GM18498 (cell line): ENCODE measurements at regions not wholly inside any gene's neighbourhood (a gene's known extent, or its start where the extent isn't known, plus 50 kb on each side); places are given as distances from the start of the nearest gene placed in this dataset.

Experiments used
- ATAC-seq: cut with Tn5 transposase; IDR thresholded peaks from one replicate; pipeline ENCODE4 v1.9.1; 2021; ENCODE audit warnings: mild to moderate bottlenecking, moderate library complexity; ENCODE audit not compliant: unreplicated experiment

- ATAC-seq = no peak
These were observed 405.0 kb downstream of the PID1 start for GRCh38 chr2:228866044-228866443.

GRCh38 chr2:228864131-228864530 lies 407.0 kb downstream of the PID1 start:
- no peak for ATAC-seq

GRCh38 chr2:228860601-228861285 lies 410.3 kb downstream of the PID1 start:
- ATAC-seq = no peak

GRCh38 chr2:228853151-228853550 lies 417.9 kb downstream of the PID1 start:
- no peak for ATAC-seq

DNA sequence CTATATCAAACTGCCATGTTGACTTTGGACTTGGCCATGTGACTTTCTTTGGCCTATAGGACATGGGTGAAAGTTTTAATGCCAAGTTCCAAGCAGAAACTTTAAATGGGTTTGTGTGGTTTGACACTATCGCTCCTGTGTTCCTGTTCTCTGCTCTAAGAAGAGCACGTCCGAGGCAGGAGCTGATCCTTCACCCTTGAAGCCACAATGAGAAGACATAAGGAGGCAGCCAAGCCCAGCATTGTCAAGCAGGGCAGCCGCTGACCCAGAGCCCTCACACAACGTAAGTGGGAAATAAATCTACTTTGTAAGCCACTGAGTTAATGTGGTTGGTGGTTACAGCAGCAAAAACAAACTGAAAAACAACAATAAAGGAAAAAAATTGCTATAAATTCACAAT lies 422.4 kb downstream of the PID1 start:
- ATAC-seq = no peak

DNA sequence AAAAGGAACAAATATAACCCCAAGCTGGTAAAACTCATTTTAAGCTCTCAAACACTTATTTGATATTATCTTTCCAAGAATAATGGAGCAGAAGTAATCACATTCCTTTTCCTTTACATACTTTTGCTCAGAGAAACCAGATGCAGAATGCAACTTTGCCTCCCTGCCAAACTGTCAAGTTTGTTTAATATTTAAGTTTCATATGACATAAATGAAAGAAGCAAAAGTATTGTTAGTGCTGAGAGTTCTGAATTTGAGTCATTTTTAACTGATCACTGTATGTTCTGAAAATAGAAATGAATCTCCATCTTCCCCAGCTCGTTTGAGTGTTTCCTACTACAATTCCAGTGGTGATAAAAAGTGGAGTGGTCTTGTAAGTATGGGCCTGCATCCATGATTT lies 423.4 kb downstream of the PID1 start:
- ATAC-seq = no peak

- ATAC-seq = no peak
These were observed 424.9 kb downstream of the PID1 start for GRCh38 chr2:228846161-228846560.

- no peak for ATAC-seq
These were observed 425.7 kb downstream of the PID1 start for GRCh38 chr2:228845162-228845925.

DNA sequence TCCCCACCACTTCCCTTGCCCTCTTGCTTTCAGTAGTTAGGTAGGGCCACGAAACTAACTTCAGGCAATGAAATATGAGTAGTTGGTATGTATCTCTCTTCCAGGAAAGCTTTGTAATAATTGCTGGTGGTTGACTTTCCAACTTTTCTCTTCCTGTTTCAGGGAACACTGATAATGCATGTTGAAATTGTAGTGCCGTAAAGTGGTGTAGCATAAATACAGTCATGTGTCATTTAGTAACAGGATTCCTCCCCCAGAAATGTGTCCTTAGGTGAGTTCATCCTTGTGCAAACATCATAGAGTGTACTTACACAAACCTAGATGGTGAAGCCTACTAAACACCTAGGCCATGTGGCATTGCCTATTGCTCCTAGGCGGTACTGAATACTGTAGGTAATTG lies 429.2 kb downstream of the PID1 start:
- no peak for ATAC-seq

GRCh38 chr2:228841475-228841874 lies 429.6 kb downstream of the PID1 start:
- no peak for ATAC-seq

GRCh38 chr2:228840743-228841114 lies 430.4 kb downstream of the PID1 start:
- no peak for ATAC-seq

GRCh38 chr2:228840113-228840742 lies 430.9 kb downstream of the PID1 start:
- ATAC-seq = no peak

DNA sequence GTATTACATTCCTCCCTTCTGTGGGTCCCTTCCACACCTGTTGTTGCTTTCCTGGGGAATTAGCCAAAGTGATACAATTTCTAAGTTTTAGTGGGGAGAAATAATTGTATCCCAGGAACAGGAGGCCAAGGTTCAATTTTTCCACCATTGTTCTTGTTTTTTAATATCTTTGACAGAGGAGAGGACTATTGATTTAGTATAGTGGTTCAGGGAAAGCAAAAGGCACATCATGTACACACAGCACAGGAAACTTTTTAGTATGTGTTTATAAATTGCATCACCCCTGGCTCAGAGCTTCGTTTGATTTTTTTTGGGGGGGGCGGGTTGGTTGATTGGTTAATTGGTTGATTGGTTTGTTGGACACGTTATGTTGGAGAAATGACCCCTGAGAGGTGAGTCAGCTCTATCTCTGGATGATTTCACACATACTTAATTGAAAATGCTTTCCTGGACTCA lies 431.6 kb downstream of the PID1 start:
- no peak for ATAC-seq

- no peak for ATAC-seq
These were observed 432.3 kb downstream of the PID1 start for GRCh38 chr2:228838819-228839218.

GRCh38 chr2:228828397-228828796 lies 442.7 kb downstream of the PID1 start:
- no peak for ATAC-seq

GRCh38 chr2:228827056-228827700 lies 443.9 kb downstream of the PID1 start:
- no peak for ATAC-seq

GRCh38 chr2:228819701-228820100 lies 451.4 kb downstream of the PID1 start:
- no peak for ATAC-seq

- no peak for ATAC-seq
These were observed 468.7 kb downstream of the PID1 start for GRCh38 chr2:228802181-228803071.

GRCh38 chr2:228801451-228801850 lies 469.6 kb downstream of the PID1 start:
- no peak for ATAC-seq

DNA sequence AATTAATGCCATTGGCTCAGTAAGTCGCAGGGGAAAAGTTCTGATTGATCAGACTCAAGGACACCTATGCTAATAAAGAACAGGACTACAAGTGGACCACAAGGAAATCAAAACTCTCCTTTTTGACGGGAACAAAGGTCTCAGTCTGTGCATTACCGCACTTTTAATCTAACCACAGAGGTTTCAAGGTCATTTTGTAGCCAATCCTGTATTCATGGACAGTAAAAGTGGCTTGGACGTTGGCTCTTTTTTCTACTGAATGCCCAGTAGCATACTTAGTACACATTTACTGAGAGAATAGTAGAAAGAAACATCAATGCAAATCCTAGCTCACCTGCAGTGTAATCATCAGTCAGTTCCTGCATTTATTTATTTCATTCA lies 471.9 kb downstream of the PID1 start:
- ATAC-seq = no peak
